ENCODE measurements at regions not wholly inside any gene's neighbourhood (a gene's known extent, or its start where the extent isn't known, plus 50 kb on each side); places are given as distances from the start of the nearest gene placed in this dataset.

DNA sequence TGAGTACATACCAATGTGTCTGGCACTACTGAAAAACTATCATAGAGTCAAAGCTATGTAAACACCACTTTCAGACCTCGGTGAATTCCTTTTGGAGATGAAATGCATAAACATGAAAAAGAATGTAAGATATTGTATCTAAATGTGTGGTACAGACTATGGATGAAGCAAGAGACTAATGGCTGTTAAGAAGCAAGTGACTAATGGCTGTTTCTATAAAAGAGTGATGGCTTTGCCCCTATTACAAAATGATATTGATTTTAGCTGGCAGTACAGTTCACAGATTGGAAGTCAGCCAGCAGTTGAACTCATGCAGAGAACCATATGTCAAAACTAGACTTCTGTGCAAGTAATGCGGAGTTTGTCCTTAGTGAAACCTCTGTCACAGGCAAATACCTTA, 359.3 kb downstream of the GRXCR1 start:
- H3K36me3 Mint-ChIP-seq (ENCODE audit: low read depth), result no peaks in the 10 kb centered on the region
- H3K9me3 Mint-ChIP-seq (ENCODE audit: low read depth), result peaks cover 10% of the 10 kb centered on the region
- H3K4me1 Mint-ChIP-seq, result no peaks in the 10 kb centered on the region
- no peak overlapping the region for H3K27ac Mint-ChIP-seq
- ChIA-PET POLR2A (no interaction called here), CTCF (no interaction called here)
- DNase-seq (no peak), ATAC-seq (no peak)
- intact Hi-C loops (cut with DNase I, micrococcal nuclease), result no loop called here
- H3K27me3 Mint-ChIP-seq, result no peaks in the 10 kb centered on the region
- H3K4me3 Mint-ChIP-seq, result no peak overlapping the region

GRCh38 chr4:43253541-43253940, 361.0 kb downstream of the GRXCR1 start:
- no peaks in the 10 kb centered on the region for H3K4me1 Mint-ChIP-seq
- DNase-seq (no peak), ATAC-seq (no peak)
- intact Hi-C loops (cut with DNase I, micrococcal nuclease), result no loop called here
- peaks cover 11% of the 10 kb centered on the region for H3K9me3 Mint-ChIP-seq (ENCODE audit: low read depth)
- no peak overlapping the region for H3K4me3 Mint-ChIP-seq
- H3K27me3 Mint-ChIP-seq, result no peaks in the 10 kb centered on the region
- H3K36me3 Mint-ChIP-seq (ENCODE audit: low read depth), result no peaks in the 10 kb centered on the region
- POLR2A ChIA-PET, result no interaction called here
- CTCF ChIA-PET, result no interaction called here
- H3K27ac Mint-ChIP-seq, result no peak overlapping the region

DNA sequence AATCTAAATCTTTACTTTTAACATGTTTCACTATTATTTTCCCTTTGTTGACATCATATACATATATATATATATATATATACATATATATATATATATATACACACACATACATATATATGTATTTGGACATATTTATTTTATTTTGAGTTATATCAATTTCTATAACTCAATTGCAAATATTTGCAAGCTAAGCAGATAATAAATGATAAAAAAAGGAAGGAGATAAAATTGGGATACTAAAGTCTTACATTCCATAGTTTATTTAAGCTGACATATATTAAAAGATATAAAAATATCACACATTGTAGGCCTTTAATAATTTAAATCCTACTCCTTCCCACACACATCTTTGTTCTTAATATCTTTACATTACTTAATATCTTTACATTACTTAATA, 372.2 kb downstream of the GRXCR1 start:
- CTCF ChIA-PET, result no interaction called here
- intact Hi-C loops (cut with DNase I, micrococcal nuclease), result no loop called here
- Mint-ChIP-seq H3K27ac (no peak overlapping the region), H3K27me3 (no peaks in the 10 kb centered on the region), H3K4me1 (no peaks in the 10 kb centered on the region), H3K36me3 (ENCODE audit: low read depth) (no peaks in the 10 kb centered on the region), H3K4me3 (no peak overlapping the region), H3K9me3 (ENCODE audit: low read depth) (peaks cover 12% of the 10 kb centered on the region)
- DNase-seq, result no peak
- POLR2A ChIA-PET, result no interaction called here
- no peak for ATAC-seq

GRCh38 chr4:43271946-43272345, 379.4 kb downstream of the GRXCR1 start:
- Mint-ChIP-seq H3K4me3 (no peak overlapping the region), H3K4me1 (no peaks in the 10 kb centered on the region), H3K36me3 (ENCODE audit: low read depth) (no peaks in the 10 kb centered on the region), H3K27me3 (no peaks in the 10 kb centered on the region), H3K27ac (no peak overlapping the region), H3K9me3 (ENCODE audit: low read depth) (peaks cover 12% of the 10 kb centered on the region)
- intact Hi-C loops (cut with DNase I, micrococcal nuclease), result loop anchor here in 1 of 2 experiments (2.0 kb wide), 1 partner anchor 21 kb away; no protein-coding TSS in a partner anchor
- no peak for DNase-seq
- ATAC-seq, result no peak
- ChIA-PET CTCF (no interaction called here), POLR2A (no interaction called here)

DNA sequence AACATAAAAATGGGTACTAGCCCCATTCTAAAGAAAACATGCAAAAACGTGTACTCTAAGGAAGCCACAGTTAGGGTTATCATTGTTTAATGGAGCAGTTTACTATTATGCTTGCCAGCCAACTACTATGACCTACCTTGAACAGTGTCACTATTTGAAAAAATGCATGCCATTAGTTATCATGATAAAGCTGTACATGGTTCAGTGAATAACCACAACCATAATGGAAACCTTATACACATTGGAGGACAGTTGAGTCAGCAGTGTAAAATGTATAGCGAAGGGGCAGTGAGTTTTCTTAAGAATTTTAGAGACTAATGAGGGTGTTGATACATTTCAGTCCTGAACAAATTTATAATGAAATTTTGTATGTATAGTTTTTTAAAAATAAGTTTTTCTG, 381.9 kb downstream of the GRXCR1 start:
- POLR2A ChIA-PET, result no interaction called here
- Mint-ChIP-seq H3K36me3 (ENCODE audit: low read depth) (no peaks in the 10 kb centered on the region), H3K4me1 (no peaks in the 10 kb centered on the region), H3K27me3 (no peaks in the 10 kb centered on the region), H3K4me3 (no peak overlapping the region), H3K9me3 (ENCODE audit: low read depth) (peaks cover 9% of the 10 kb centered on the region), H3K27ac (no peak overlapping the region)
- no peak for ATAC-seq
- CTCF ChIA-PET, result no interaction called here
- no peak for DNase-seq
- intact Hi-C loops (cut with DNase I, micrococcal nuclease), result no loop called here

DNA sequence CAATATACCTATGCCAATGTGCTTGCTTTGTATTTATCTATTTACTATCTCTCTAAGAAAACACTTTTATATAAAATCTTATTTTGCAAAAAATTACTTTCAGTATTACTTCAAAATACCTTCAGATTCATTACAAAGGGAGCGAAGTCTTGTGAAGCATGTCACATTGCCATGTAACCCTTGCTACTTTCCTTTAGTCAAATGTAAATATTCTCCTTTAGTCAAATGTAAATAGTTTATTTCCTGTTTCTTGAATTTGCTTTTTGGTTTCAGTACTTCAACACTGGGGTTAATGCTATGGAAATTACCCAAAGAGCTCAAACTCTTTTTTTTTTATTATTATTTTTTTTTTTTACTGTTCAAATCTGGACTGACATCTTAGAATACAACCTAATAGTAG, 383.3 kb downstream of the GRXCR1 start:
- ChIA-PET POLR2A (no interaction called here), CTCF (no interaction called here)
- Mint-ChIP-seq H3K9me3 (ENCODE audit: low read depth) (peaks cover 9% of the 10 kb centered on the region), H3K4me3 (no peak overlapping the region), H3K27ac (no peak overlapping the region), H3K4me1 (no peaks in the 10 kb centered on the region), H3K27me3 (no peaks in the 10 kb centered on the region), H3K36me3 (ENCODE audit: low read depth) (no peaks in the 10 kb centered on the region)
- no peak for ATAC-seq
- no peak for DNase-seq
- intact Hi-C loops (cut with DNase I, micrococcal nuclease), result no loop called here

- Mint-ChIP-seq H3K4me3 (no peak overlapping the region), H3K9me3 (ENCODE audit: low read depth) (peaks cover 13% of the 10 kb centered on the region), H3K4me1 (no peaks in the 10 kb centered on the region), H3K36me3 (ENCODE audit: low read depth) (no peaks in the 10 kb centered on the region), H3K27ac (no peak overlapping the region), H3K27me3 (no peaks in the 10 kb centered on the region)
- POLR2A ChIA-PET, result no interaction called here
- no peak for DNase-seq
- intact Hi-C loops (cut with DNase I, micrococcal nuclease), result no loop called here
- CTCF ChIA-PET, result no interaction called here
- ATAC-seq, result no peak
Observed at GRCh38 chr4:43276321-43276720, 383.8 kb downstream of the GRXCR1 start.

DNA sequence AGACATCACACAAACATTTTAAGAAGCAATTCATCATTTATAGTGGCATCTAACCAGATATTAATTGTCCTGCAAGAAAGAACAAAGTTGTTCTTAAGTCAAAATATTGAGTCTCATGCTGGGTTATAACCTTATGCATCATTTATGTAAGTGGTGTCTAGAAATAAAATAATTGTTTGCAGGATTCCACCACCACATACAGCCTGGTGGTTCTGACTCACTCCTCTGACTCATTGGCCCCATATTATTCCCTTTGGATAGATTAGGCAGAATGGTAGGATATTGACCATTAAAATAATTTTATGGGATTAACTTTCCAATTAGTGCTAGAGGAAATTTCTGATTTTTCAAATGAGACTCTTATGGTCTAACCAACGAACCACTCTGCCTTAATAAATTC, 384.5 kb downstream of the GRXCR1 start:
- DNase-seq, result no peak
- Mint-ChIP-seq H3K27ac (no peak overlapping the region), H3K4me1 (no peaks in the 10 kb centered on the region), H3K9me3 (ENCODE audit: low read depth) (peaks cover 13% of the 10 kb centered on the region), H3K27me3 (no peaks in the 10 kb centered on the region), H3K4me3 (no peak overlapping the region), H3K36me3 (ENCODE audit: low read depth) (no peaks in the 10 kb centered on the region)
- ChIA-PET POLR2A (no interaction called here), CTCF (no interaction called here)
- intact Hi-C loops (cut with DNase I, micrococcal nuclease), result no loop called here
- ATAC-seq, result no peak

- POLR2A ChIA-PET, result no interaction called here
- Mint-ChIP-seq H3K4me3 (no peak overlapping the region), H3K36me3 (ENCODE audit: low read depth) (no peaks in the 10 kb centered on the region), H3K4me1 (no peaks in the 10 kb centered on the region), H3K9me3 (ENCODE audit: low read depth) (peaks cover 5% of the 10 kb centered on the region), H3K27me3 (no peaks in the 10 kb centered on the region), H3K27ac (no peak overlapping the region)
- intact Hi-C loops (cut with DNase I, micrococcal nuclease), result no loop called here
- DNase-seq, result no peak
- CTCF ChIA-PET, result no interaction called here
- no peak for ATAC-seq
Observed at GRCh38 chr4:43282534-43282933, 390.0 kb downstream of the GRXCR1 start.

- intact Hi-C loops (cut with DNase I, micrococcal nuclease), result no loop called here
- H3K36me3 Mint-ChIP-seq (ENCODE audit: low read depth), result no peaks in the 10 kb centered on the region
- no peaks in the 10 kb centered on the region for H3K4me1 Mint-ChIP-seq
- ChIA-PET POLR2A (no interaction called here), CTCF (no interaction called here)
- no peak overlapping the region for H3K4me3 Mint-ChIP-seq
- peaks cover 4% of the 10 kb centered on the region for H3K9me3 Mint-ChIP-seq (ENCODE audit: low read depth)
- no peak overlapping the region for H3K27ac Mint-ChIP-seq
- ATAC-seq (no peak), DNase-seq (no peak)
- no peaks in the 10 kb centered on the region for H3K27me3 Mint-ChIP-seq
Observed at GRCh38 chr4:43286137-43286536, 393.6 kb downstream of the GRXCR1 start.

GRCh38 chr4:43296946-43297528, 404.5 kb downstream of the GRXCR1 start:
- Mint-ChIP-seq H3K36me3 (ENCODE audit: low read depth) (no peaks in the 10 kb centered on the region), H3K27ac (no peak overlapping the region), H3K4me1 (no peaks in the 10 kb centered on the region), H3K27me3 (no peaks in the 10 kb centered on the region), H3K9me3 (ENCODE audit: low read depth) (peaks cover 1% of the 10 kb centered on the region), H3K4me3 (no peak overlapping the region)
- DNase-seq (no peak), ATAC-seq (no peak)
- ChIA-PET POLR2A (no interaction called here), CTCF (no interaction called here)
- intact Hi-C loops (cut with DNase I, micrococcal nuclease), result no loop called here

GRCh38 chr4:43316813-43317212, 424.3 kb downstream of the GRXCR1 start:
- H3K4me1 Mint-ChIP-seq, result no peaks in the 10 kb centered on the region
- intact Hi-C loops (cut with DNase I, micrococcal nuclease), result no loop called here
- no peaks in the 10 kb centered on the region for H3K36me3 Mint-ChIP-seq (ENCODE audit: low read depth)
- no peak for ATAC-seq
- no peaks in the 10 kb centered on the region for H3K27me3 Mint-ChIP-seq
- no peak for DNase-seq
- H3K4me3 Mint-ChIP-seq, result no peak overlapping the region
- H3K27ac Mint-ChIP-seq, result no peak overlapping the region
- ChIA-PET CTCF (no interaction called here), POLR2A (no interaction called here)
- peaks cover 9% of the 10 kb centered on the region for H3K9me3 Mint-ChIP-seq (ENCODE audit: low read depth)

GRCh38 chr4:43325220-43325967, 432.9 kb downstream of the GRXCR1 start:
- no peak for ATAC-seq
- CTCF ChIA-PET, result no interaction called here
- Mint-ChIP-seq H3K4me3 (no peak overlapping the region), H3K4me1 (no peaks in the 10 kb centered on the region), H3K27me3 (no peaks in the 10 kb centered on the region), H3K36me3 (ENCODE audit: low read depth) (no peaks in the 10 kb centered on the region), H3K27ac (no peak overlapping the region), H3K9me3 (ENCODE audit: low read depth) (peaks cover 6% of the 10 kb centered on the region)
- intact Hi-C loops (cut with DNase I, micrococcal nuclease), result no loop called here
- POLR2A ChIA-PET, result no interaction called here
- DNase-seq, result no peak

Measured in activated CD4-positive, alpha-beta T cell treated with anti-CD3 and anti-CD28 coated beads for 36 hours (primary cell).